Gastroesophageal sphincter (tissue), 4 donors: ENCODE measurements at regions not wholly inside any gene's neighbourhood (a gene's known extent, or its start where the extent isn't known, plus 50 kb on each side); places are given as distances from the start of the nearest gene placed in this dataset.

ENCODE experiments used
- ATAC-seq: fragments of 150-250 bp; one replicate; pipeline ENCODE4 v1.9.1; 2016; ENCODE audit warnings: mild to moderate bottlenecking, moderate library complexity
- H3K27ac ChIP-seq, 4 donors: fragments of 200-600 bp; sonication (generic) in 3 of 4; 1 replicate in 3 of 4; 2 replicates in 1 of 4; pipeline ENCODE4 v1.5.1; 2016 to 2019
- H3K27me3 ChIP-seq: fragments of 200-600 bp; sonication (generic); one replicate; pipeline ENCODE4 v1.5.1; 2019
- H3K36me3 ChIP-seq, 2 donors: fragments of 200-600 bp; sonication (generic); one replicate each; pipeline ENCODE4 v1.5.1; 2019; ENCODE audit warnings: control low read depth in 1 of 2
- H3K4me1 ChIP-seq, 3 donors: fragments of 200-600 bp; sonication (generic); 1 replicate in 2 of 3; 2 replicates in 1 of 3; pipeline ENCODE4 v1.5.1; 2016 to 2019; ENCODE audit warnings: control low read depth in 2 of 3
- H3K4me3 ChIP-seq, 2 donors: fragments of 200-600 bp; sonication (generic); one replicate each; pipeline ENCODE4 v1.5.1; 2019; ENCODE audit warnings: mild to moderate bottlenecking in 1 of 2, moderate library complexity in 1 of 2
- H3K9me3 ChIP-seq, 3 donors: fragments of 200-600 bp; sonication (generic); one replicate each; pipeline ENCODE4 v1.5.1; 2017 to 2019; ENCODE audit warnings: control low read depth in 2 of 3
- CTCF ChIP-seq, 4 experiments: fragments of 200-600 bp in 2 of 4; fragments of 450-650 bp in 2 of 4; sonication (generic) in 1 of 4; IDR thresholded peaks; one replicate each; pipeline ENCODE4 v1.5.1; 2017 to 2019; ENCODE audit warnings: antibody characterized with exemption in 4 of 4, mild to moderate bottlenecking in 2 of 4, moderate library complexity in 2 of 4
- EP300 ChIP-seq: sonication (generic); formaldehyde crosslinking; IDR thresholded peaks from one replicate; pipeline ENCODE4 v1.6.1; 2017; ENCODE audit warnings: antibody characterized with exemption, mild to moderate bottlenecking
- POLR2A ChIP-seq, 2 donors: fragments of 450-650 bp; IDR thresholded peaks; one replicate each; pipeline ENCODE4 v1.6.1; 2017; ENCODE audit warnings: antibody characterized with exemption in 2 of 2, mild to moderate bottlenecking in 2 of 2, moderate library complexity in 1 of 2
- POLR2AphosphoS5 ChIP-seq: sonication (generic); formaldehyde crosslinking; IDR thresholded peaks from one replicate; pipeline ENCODE4 v1.6.1; 2017; ENCODE audit warnings: antibody characterized with exemption
- WGBS, 2 donors: methylation state at CpG; one replicate each; pipeline ENCODE4 v1.1.5; 2018; ENCODE audit warnings: low coverage in 1 of 2; 5-methylcytosine and 5-hydroxymethylcytosine counted together

GRCh38 chrX:43166874-43167273 is 388.9 kb upstream of the PPP1R2C start:
- no peaks in the 10 kb centered on the region for H3K9me3 ChIP-seq
- ATAC-seq: no peak
- H3K36me3 ChIP-seq: no peaks in the 10 kb centered on the region
- H3K27me3 ChIP-seq: no peaks in the 10 kb centered on the region
- no peak overlapping the region for H3K27ac ChIP-seq
- H3K4me3 ChIP-seq: no peak overlapping the region
- H3K4me1 ChIP-seq: no peaks in the 10 kb centered on the region
- no peak for TF ChIP-seq CTCF (IDR thresholded peaks at IDR 0.05)
- TF ChIP-seq POLR2A (IDR thresholded peaks at IDR 0.05): no peak
- no peak for TF ChIP-seq EP300
- no peak for TF ChIP-seq POLR2AphosphoS5

- no peaks in the 10 kb centered on the region for H3K36me3 ChIP-seq
- no peak overlapping the region for H3K4me3 ChIP-seq
- no peak for ATAC-seq
- no peaks in the 10 kb centered on the region for H3K9me3 ChIP-seq
- TF ChIP-seq EP300 (no peak), POLR2A (IDR thresholded peaks at IDR 0.05) (no peak), POLR2AphosphoS5 (no peak), CTCF (IDR thresholded peaks at IDR 0.05) (no peak)
- WGBS, 2 donors: 67 to 100% methylated on average over 1 to 2 of the region's 2 CpGs
- H3K27ac ChIP-seq: no peak overlapping the region
- no peaks in the 10 kb centered on the region for H3K27me3 ChIP-seq
- no peaks in the 10 kb centered on the region for H3K4me1 ChIP-seq
These were observed 397.5 kb upstream of the PPP1R2C start for GRCh38 chrX:43175434-43175833.

- no peak overlapping the region for H3K4me3 ChIP-seq
- no peaks in the 10 kb centered on the region for H3K4me1 ChIP-seq
- ATAC-seq: no peak
- no peak overlapping the region for H3K27ac ChIP-seq
- TF ChIP-seq CTCF (IDR thresholded peaks at IDR 0.05) (no peak), POLR2AphosphoS5 (no peak), EP300 (no peak), POLR2A (IDR thresholded peaks at IDR 0.05) (no peak)
- H3K36me3 ChIP-seq: no peaks in the 10 kb centered on the region
- no peaks in the 10 kb centered on the region for H3K9me3 ChIP-seq
- WGBS, 2 donors: 83% methylated on average over 1 of the region's 6 CpGs; no CpG with 5 or more reads in 1 of the 2 donors
- H3K27me3 ChIP-seq: no peaks in the 10 kb centered on the region
These were observed 398.7 kb upstream of the PPP1R2C start for GRCh38 chrX:43176686-43177085.

GRCh38 chrX:43188296-43188695 is 410.3 kb upstream of the PPP1R2C start:
- WGBS, 2 donors: 91% methylated on average over 1 of the region's 1 CpG; no CpG with 5 or more reads in 1 of the 2 donors
- ATAC-seq: no peak
- Histone ChIP-seq H3K27ac (no peak overlapping the region), H3K36me3 (no peaks in the 10 kb centered on the region), H3K4me3 (no peak overlapping the region), H3K4me1 (no peaks in the 10 kb centered on the region), H3K9me3 (no peaks in the 10 kb centered on the region), H3K27me3 (no peaks in the 10 kb centered on the region)
- TF ChIP-seq POLR2A (IDR thresholded peaks at IDR 0.05) (no peak), CTCF (IDR thresholded peaks at IDR 0.05) (no peak), EP300 (no peak), POLR2AphosphoS5 (no peak)

GRCh38 chrX:43211570-43211969 is 433.6 kb upstream of the PPP1R2C start:
- Histone ChIP-seq H3K9me3 (no peaks in the 10 kb centered on the region), H3K36me3 (no peaks in the 10 kb centered on the region), H3K4me1 (no peaks in the 10 kb centered on the region), H3K27ac (no peak overlapping the region), H3K4me3 (no peak overlapping the region), H3K27me3 (no peaks in the 10 kb centered on the region)
- TF ChIP-seq CTCF (IDR thresholded peaks at IDR 0.05) (no peak), POLR2AphosphoS5 (no peak), POLR2A (IDR thresholded peaks at IDR 0.05) (no peak), EP300 (no peak)
- no peak for ATAC-seq
